ENCODE measurements at regions not wholly inside any gene's neighbourhood (a gene's known extent, or its start where the extent isn't known, plus 50 kb on each side); places are given as distances from the start of the nearest gene placed in this dataset.

DNA sequence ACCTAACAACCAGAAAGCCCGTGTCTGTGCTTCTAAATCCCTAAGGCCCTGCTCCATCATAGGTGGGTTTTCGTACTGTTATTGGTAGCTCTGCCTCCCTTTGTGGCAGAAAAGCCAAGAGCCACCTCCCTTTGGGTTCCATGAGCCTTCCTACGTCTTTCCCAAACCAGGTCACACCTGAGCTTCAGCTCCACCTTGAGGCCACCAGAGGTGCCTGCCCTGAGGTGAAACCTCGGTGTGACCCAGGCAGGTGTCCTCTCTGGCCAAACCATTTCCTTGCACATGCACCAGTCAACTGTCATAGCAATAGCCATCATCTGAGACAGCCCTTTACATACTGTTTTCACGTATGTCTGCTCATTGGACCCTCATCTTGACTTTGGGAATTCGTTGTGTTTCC, 188.0 kb upstream of the RBPJ start:
- TF ChIP-seq, protein P1, sequence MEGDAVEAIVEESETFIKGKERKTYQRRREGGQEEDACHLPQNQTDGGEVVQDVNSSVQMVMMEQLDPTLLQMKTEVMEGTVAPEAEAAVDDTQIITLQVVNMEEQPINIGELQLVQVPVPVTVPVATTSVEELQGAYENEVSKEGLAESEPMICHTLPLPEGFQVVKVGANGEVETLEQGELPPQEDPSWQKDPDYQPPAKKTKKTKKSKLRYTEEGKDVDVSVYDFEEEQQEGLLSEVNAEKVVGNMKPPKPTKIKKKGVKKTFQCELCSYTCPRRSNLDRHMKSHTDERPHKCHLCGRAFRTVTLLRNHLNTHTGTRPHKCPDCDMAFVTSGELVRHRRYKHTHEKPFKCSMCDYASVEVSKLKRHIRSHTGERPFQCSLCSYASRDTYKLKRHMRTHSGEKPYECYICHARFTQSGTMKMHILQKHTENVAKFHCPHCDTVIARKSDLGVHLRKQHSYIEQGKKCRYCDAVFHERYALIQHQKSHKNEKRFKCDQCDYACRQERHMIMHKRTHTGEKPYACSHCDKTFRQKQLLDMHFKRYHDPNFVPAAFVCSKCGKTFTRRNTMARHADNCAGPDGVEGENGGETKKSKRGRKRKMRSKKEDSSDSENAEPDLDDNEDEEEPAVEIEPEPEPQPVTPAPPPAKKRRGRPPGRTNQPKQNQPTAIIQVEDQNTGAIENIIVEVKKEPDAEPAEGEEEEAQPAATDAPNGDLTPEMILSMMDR (conservative IDR thresholded peaks at IDR 0.05), result 0 out of 2 replicates have a peak, but pooled peaks have one; percentile 33
- no peak for TF ChIP-seq EZH2 (IDR thresholded peaks at IDR 0.05; ENCODE audit: low read depth)

Data from PC-9 (cell line).